ENCODE measurements at regions not wholly inside any gene's neighbourhood (a gene's known extent, or its start where the extent isn't known, plus 50 kb on each side); places are given as distances from the start of the nearest gene placed in this dataset.

- Histone ChIP-seq H3K27ac (replicated peaks) (no peak overlapping the region), H3K27me3 (ENCODE audit: low read depth) (no peaks in the 10 kb centered on the region), H3K36me3 (peaks cover 3% of the 10 kb centered on the region), H3K9me3 (replicated peaks) (peaks cover 15% of the 10 kb centered on the region), H3K4me3 (no peak overlapping the region), H3K4me1 (no peaks in the 10 kb centered on the region)
- no peak for DNase-seq
- intact Hi-C loops (cut with micrococcal nuclease) = no loop called here
- TF ChIP-seq CTCF (IDR thresholded peaks at IDR 0.05; ENCODE audit: borderline replicate concordance) = no peak
These were observed 166.5 kb downstream of the LPIN1 start for GRCh38 chr2:11912980-11913379.

- Histone ChIP-seq H3K27me3 (ENCODE audit: low read depth) (no peaks in the 10 kb centered on the region), H3K36me3 (peaks cover 3% of the 10 kb centered on the region), H3K4me1 (no peaks in the 10 kb centered on the region), H3K9me3 (replicated peaks) (peaks cover 14% of the 10 kb centered on the region), H3K27ac (replicated peaks) (no peak overlapping the region), H3K4me3 (no peak overlapping the region)
- no peak for DNase-seq
- TF ChIP-seq CTCF (IDR thresholded peaks at IDR 0.05; ENCODE audit: borderline replicate concordance) = no peak
- intact Hi-C loops (cut with micrococcal nuclease) = no loop called here
These were observed 168.0 kb downstream of the LPIN1 start for GRCh38 chr2:11914455-11914854.

- Histone ChIP-seq H3K9me3 (replicated peaks) (peaks cover 14% of the 10 kb centered on the region), H3K4me1 (no peaks in the 10 kb centered on the region), H3K4me3 (no peak overlapping the region), H3K27me3 (ENCODE audit: low read depth) (no peaks in the 10 kb centered on the region), H3K36me3 (peaks cover 3% of the 10 kb centered on the region), H3K27ac (replicated peaks) (no peak overlapping the region)
- no peak for TF ChIP-seq CTCF (IDR thresholded peaks at IDR 0.05; ENCODE audit: borderline replicate concordance)
- no peak for DNase-seq
- intact Hi-C loops (cut with micrococcal nuclease) = no loop called here
These were observed 169.2 kb downstream of the LPIN1 start for GRCh38 chr2:11915650-11916049.

- no peak for DNase-seq
- no peak for TF ChIP-seq CTCF (IDR thresholded peaks at IDR 0.05; ENCODE audit: borderline replicate concordance)
- Histone ChIP-seq H3K4me1 (no peaks in the 10 kb centered on the region), H3K36me3 (no peaks in the 10 kb centered on the region), H3K9me3 (replicated peaks) (no peaks in the 10 kb centered on the region), H3K27me3 (ENCODE audit: low read depth) (peaks cover 23% of the 10 kb centered on the region), H3K27ac (replicated peaks) (no peak overlapping the region), H3K4me3 (no peak overlapping the region)
- intact Hi-C loops (cut with micrococcal nuclease) = no loop called here
These were observed 173.5 kb downstream of the LPIN1 start for GRCh38 chr2:11919953-11920352.

GRCh38 chr2:11920993-11921583, 174.7 kb downstream of the LPIN1 start:
- no peak overlapping the region for H3K27ac ChIP-seq (replicated peaks)
- DNase-seq = no peak
- H3K9me3 ChIP-seq (replicated peaks) = no peaks in the 10 kb centered on the region
- H3K36me3 ChIP-seq = no peaks in the 10 kb centered on the region
- H3K4me3 ChIP-seq = no peak overlapping the region
- TF ChIP-seq CTCF (IDR thresholded peaks at IDR 0.05; ENCODE audit: borderline replicate concordance) = no peak
- H3K4me1 ChIP-seq = no peaks in the 10 kb centered on the region
- peaks cover 23% of the 10 kb centered on the region for H3K27me3 ChIP-seq (ENCODE audit: low read depth)
- intact Hi-C loops (cut with micrococcal nuclease) = no loop called here

Data from left ventricle myocardium inferior (tissue), 1 donor.